ENCODE measurements at regions not wholly inside any gene's neighbourhood (a gene's known extent, or its start where the extent isn't known, plus 50 kb on each side); places are given as distances from the start of the nearest gene placed in this dataset.

DNA sequence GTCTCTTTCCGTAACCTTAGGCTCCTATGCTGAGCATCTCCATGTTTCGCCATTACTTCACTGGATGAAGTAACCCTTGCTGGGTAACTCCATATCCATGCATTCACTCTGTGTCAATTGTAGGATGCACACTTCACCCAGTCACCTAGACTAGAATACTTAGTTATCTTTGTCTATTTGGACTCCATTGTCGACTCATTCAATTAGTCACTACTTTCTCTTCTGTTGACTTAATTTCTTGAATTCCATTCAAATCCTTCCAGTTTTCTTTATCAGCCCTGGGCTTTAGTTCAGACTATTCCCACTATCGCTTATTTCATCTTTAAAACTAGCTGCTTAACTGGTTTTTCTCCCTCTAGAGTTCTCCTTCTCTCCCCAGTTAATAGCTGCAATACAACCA is 111.3 kb upstream of the TNS3 start:
- no peak for DNase-seq (ENCODE audit: low read depth in 1 of 2, low spot score in 1 of 2)
- H3K27me3 ChIP-seq (ENCODE audit: insufficient read depth, poor library complexity, severe bottlenecking), result no peaks in the 10 kb centered on the region
- TF ChIP-seq, protein P1, sequence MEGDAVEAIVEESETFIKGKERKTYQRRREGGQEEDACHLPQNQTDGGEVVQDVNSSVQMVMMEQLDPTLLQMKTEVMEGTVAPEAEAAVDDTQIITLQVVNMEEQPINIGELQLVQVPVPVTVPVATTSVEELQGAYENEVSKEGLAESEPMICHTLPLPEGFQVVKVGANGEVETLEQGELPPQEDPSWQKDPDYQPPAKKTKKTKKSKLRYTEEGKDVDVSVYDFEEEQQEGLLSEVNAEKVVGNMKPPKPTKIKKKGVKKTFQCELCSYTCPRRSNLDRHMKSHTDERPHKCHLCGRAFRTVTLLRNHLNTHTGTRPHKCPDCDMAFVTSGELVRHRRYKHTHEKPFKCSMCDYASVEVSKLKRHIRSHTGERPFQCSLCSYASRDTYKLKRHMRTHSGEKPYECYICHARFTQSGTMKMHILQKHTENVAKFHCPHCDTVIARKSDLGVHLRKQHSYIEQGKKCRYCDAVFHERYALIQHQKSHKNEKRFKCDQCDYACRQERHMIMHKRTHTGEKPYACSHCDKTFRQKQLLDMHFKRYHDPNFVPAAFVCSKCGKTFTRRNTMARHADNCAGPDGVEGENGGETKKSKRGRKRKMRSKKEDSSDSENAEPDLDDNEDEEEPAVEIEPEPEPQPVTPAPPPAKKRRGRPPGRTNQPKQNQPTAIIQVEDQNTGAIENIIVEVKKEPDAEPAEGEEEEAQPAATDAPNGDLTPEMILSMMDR (IDR thresholded peaks at IDR 0.05; ENCODE audit: insufficient read depth, low read length), result no peak
- TF ChIP-seq GABPA (IDR thresholded peaks at IDR 0.05; ENCODE audit: low read depth), result no peak
- no peak for TF ChIP-seq SPI1 (IDR thresholded peaks at IDR 0.05; ENCODE audit: borderline replicate concordance, low read depth)
- no peak for TF ChIP-seq POLR2AphosphoS5 (IDR thresholded peaks at IDR 0.05; ENCODE audit: low read depth)
- TF ChIP-seq, protein P2, sequence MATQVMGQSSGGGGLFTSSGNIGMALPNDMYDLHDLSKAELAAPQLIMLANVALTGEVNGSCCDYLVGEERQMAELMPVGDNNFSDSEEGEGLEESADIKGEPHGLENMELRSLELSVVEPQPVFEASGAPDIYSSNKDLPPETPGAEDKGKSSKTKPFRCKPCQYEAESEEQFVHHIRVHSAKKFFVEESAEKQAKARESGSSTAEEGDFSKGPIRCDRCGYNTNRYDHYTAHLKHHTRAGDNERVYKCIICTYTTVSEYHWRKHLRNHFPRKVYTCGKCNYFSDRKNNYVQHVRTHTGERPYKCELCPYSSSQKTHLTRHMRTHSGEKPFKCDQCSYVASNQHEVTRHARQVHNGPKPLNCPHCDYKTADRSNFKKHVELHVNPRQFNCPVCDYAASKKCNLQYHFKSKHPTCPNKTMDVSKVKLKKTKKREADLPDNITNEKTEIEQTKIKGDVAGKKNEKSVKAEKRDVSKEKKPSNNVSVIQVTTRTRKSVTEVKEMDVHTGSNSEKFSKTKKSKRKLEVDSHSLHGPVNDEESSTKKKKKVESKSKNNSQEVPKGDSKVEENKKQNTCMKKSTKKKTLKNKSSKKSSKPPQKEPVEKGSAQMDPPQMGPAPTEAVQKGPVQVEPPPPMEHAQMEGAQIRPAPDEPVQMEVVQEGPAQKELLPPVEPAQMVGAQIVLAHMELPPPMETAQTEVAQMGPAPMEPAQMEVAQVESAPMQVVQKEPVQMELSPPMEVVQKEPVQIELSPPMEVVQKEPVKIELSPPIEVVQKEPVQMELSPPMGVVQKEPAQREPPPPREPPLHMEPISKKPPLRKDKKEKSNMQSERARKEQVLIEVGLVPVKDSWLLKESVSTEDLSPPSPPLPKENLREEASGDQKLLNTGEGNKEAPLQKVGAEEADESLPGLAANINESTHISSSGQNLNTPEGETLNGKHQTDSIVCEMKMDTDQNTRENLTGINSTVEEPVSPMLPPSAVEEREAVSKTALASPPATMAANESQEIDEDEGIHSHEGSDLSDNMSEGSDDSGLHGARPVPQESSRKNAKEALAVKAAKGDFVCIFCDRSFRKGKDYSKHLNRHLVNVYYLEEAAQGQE (IDR thresholded peaks at IDR 0.05; ENCODE audit: insufficient replicate concordance, low read depth), result no peak
- no peak overlapping the region for H3K4me3 ChIP-seq (replicated peaks; ENCODE audit: insufficient read depth, low read length)
- no peak overlapping the region for H3K27ac ChIP-seq (replicated peaks)

DNA sequence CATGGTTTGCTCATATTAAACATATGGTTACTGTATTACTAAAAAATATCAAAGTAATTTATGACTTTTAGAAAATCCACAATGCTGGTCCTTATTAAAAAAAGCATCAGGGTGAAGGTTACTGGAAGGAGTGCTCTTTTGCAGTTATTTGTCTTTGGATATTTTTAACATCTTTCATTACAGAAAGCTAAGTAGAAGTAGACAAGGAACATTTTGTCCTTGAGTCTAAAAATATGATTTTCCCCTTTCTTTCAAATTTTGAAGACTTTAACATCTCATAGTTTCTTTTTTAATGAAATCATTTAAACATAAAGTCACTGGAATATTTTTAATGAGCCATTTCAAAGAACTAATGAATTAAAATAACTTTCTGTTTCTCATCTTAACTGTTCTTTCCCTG is 110.1 kb upstream of the TNS3 start:
- no peak for DNase-seq (ENCODE audit: low read depth in 1 of 2, low spot score in 1 of 2)
- TF ChIP-seq POLR2AphosphoS5 (IDR thresholded peaks at IDR 0.05; ENCODE audit: low read depth) (no peak), GABPA (IDR thresholded peaks at IDR 0.05; ENCODE audit: low read depth) (no peak), SPI1 (IDR thresholded peaks at IDR 0.05; ENCODE audit: borderline replicate concordance, low read depth) (no peak)
- TF ChIP-seq, protein P1 (IDR thresholded peaks at IDR 0.05; ENCODE audit: insufficient read depth, low read length), result no peak
- TF ChIP-seq, protein P2 (IDR thresholded peaks at IDR 0.05; ENCODE audit: insufficient replicate concordance, low read depth), result no peak
- H3K27me3 ChIP-seq (ENCODE audit: insufficient read depth, poor library complexity, severe bottlenecking), result no peaks in the 10 kb centered on the region
- H3K4me3 ChIP-seq (replicated peaks; ENCODE audit: insufficient read depth, low read length), result no peak overlapping the region
- no peak overlapping the region for H3K27ac ChIP-seq (replicated peaks)

DNA sequence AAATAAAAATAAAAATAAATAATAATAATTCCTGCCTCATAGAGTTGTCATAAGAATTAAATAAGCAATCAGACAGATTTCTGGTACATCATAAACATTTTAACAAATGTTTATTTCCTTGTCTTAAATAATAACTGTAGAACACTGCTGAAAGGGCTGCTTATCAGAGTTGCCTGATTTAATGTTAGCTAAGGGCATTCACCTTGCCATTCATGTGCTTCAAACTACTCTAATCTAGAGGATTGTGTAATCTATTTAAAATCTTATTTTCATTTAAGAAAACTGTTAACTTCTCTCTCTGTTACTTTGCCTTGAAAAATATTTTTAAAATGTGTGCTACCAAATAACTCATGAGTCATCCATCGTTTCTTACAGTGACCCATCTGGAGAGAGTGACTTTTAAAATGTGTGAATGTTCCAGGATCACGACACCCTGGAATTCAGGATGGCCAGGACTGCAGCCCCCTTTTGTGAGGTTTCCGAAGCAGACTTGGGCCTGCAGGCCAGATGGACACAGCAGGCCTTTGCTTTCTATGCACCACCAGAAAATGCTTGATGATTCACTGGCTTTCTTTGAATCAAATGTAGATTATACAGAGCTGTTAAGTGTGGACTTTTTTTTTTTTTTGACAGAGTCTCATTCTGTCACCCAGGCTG is 109.1 kb upstream of the TNS3 start:
- H3K27me3 ChIP-seq (ENCODE audit: insufficient read depth, poor library complexity, severe bottlenecking), result no peaks in the 10 kb centered on the region
- DNase-seq (ENCODE audit: low read depth in 1 of 2, low spot score in 1 of 2), result no peak
- H3K27ac ChIP-seq (replicated peaks), result no peak overlapping the region
- TF ChIP-seq, protein P1 (IDR thresholded peaks at IDR 0.05; ENCODE audit: insufficient read depth, low read length), result no peak
- no peak for TF ChIP-seq SPI1 (IDR thresholded peaks at IDR 0.05; ENCODE audit: borderline replicate concordance, low read depth)
- TF ChIP-seq POLR2AphosphoS5 (IDR thresholded peaks at IDR 0.05; ENCODE audit: low read depth), result no peak
- TF ChIP-seq GABPA (IDR thresholded peaks at IDR 0.05; ENCODE audit: low read depth), result no peak
- TF ChIP-seq, protein P2 (IDR thresholded peaks at IDR 0.05; ENCODE audit: insufficient replicate concordance, low read depth), result no peak
- H3K4me3 ChIP-seq (replicated peaks; ENCODE audit: insufficient read depth, low read length), result no peak overlapping the region

Measured in HL-60 (cell line).